ENCODE measurements at regions not wholly inside any gene's neighbourhood (a gene's known extent, or its start where the extent isn't known, plus 50 kb on each side); places are given as distances from the start of the nearest gene placed in this dataset.

- TF ChIP-seq SIN3A (IDR thresholded peaks at IDR 0.05; ENCODE audit: low read depth) = no peak
- no peak for TF ChIP-seq MAX (IDR thresholded peaks at IDR 0.05)
- no peak for TF ChIP-seq POLR2A (IDR thresholded peaks at IDR 0.05; ENCODE audit: borderline replicate concordance, extremely low read depth, insufficient read depth, insufficient read length)
- no peak for TF ChIP-seq EZH2 (IDR thresholded peaks at IDR 0.05)
- no peak for TF ChIP-seq CTCF (IDR thresholded peaks at IDR 0.05 in 2 of 3, conservative IDR thresholded peaks at IDR 0.05 in 1 of 3; ENCODE audit: borderline replicate concordance in 1 of 3, insufficient read depth in 1 of 3, low read depth in 2 of 3, low read length in 2 of 3)
- no peak for TF ChIP-seq SRF (IDR thresholded peaks at IDR 0.05; ENCODE audit: low read depth)
These were observed 100.5 kb upstream of the COL11A1 start (continued) for GRCh38 chr1:103208844-103209243.

- H3K27me3 ChIP-seq (ENCODE audit: insufficient read depth, low read length) = no peaks in the 10 kb centered on the region
- CTCF ChIA-PET = no interaction called here
- no peak overlapping the region for H3K4me2 ChIP-seq (ENCODE audit: low read length)
- POLR2A ChIA-PET = no interaction called here
- intact Hi-C loops (cut with micrococcal nuclease) = no loop called here
- RAD21 ChIA-PET (ENCODE audit: low non-redundant PET in 1 of 2, low total read pairs in 2 of 2, uncharacterized antibody in 2 of 2, unreplicated experiment in 2 of 2) = no interaction called here
- DNase-seq (ENCODE audit: low read depth, low spot score) (no peak), ATAC-seq (no peak)
- no peaks in the 10 kb centered on the region for H3K36me3 ChIP-seq (ENCODE audit: control insufficient read depth in 1 of 2, insufficient read depth in 2 of 2, low read length in 2 of 2)
- no peak overlapping the region for H2AFZ ChIP-seq (ENCODE audit: low read depth, low read length, poor library complexity, severe bottlenecking)
- H3K9me2 ChIP-seq (ENCODE audit: insufficient read depth) = no peaks in the 10 kb centered on the region
- H3K4me1 ChIP-seq (ENCODE audit: control insufficient read depth in 1 of 2, insufficient read depth in 2 of 2, low read length in 2 of 2) = no peaks in the 10 kb centered on the region
- no peak overlapping the region for H3K27ac ChIP-seq (ENCODE audit: low read depth, low read length)
- BruUV-seq (replicated peaks) = no TSS peak
- no peak overlapping the region for H3K9ac ChIP-seq (ENCODE audit: low read length)
- H3K79me2 ChIP-seq (ENCODE audit: insufficient read depth, low read length) = no peaks in the 10 kb centered on the region
- no peak overlapping the region for H3K4me3 ChIP-seq (replicated peaks in 1 of 2; ENCODE audit: low read depth in 1 of 2, low read length in 2 of 2)
- H3K9me3 ChIP-seq (ENCODE audit: control insufficient read depth in 1 of 2, insufficient read depth in 1 of 2, low read depth in 1 of 2, low read length in 2 of 2) = no peaks in the 10 kb centered on the region
- H4K20me1 ChIP-seq (ENCODE audit: insufficient read depth) = no peaks in the 10 kb centered on the region
- TF ChIP-seq ZFX (IDR thresholded peaks at IDR 0.05) (no peak), ELF1 (IDR thresholded peaks at IDR 0.05; ENCODE audit: borderline replicate concordance, low read depth) (no peak), POLR2A (IDR thresholded peaks at IDR 0.05; ENCODE audit: borderline replicate concordance, extremely low read depth, insufficient read depth, insufficient read length) (no peak), SP1 (IDR thresholded peaks at IDR 0.05; ENCODE audit: low read depth) (no peak), TCF7L2 (IDR thresholded peaks at IDR 0.05; ENCODE audit: borderline replicate concordance, extremely low read depth, insufficient read depth, insufficient read length) (no peak), POLR2AphosphoS5 (IDR thresholded peaks at IDR 0.05; ENCODE audit: low read depth, low read length) (no peak), CBX3 (IDR thresholded peaks at IDR 0.05; ENCODE audit: low read depth) (no peak), YY1 (IDR thresholded peaks at IDR 0.05; ENCODE audit: extremely low read depth, insufficient replicate concordance, low read depth, low read length) (no peak), ZNF274 (IDR thresholded peaks at IDR 0.05; ENCODE audit: low read depth, low read length) (no peak), CTCF (IDR thresholded peaks at IDR 0.05 in 2 of 3, conservative IDR thresholded peaks at IDR 0.05 in 1 of 3; ENCODE audit: borderline replicate concordance in 1 of 3, insufficient read depth in 1 of 3, low read depth in 2 of 3, low read length in 2 of 3) (no peak), EZH2 (IDR thresholded peaks at IDR 0.05) (no peak), REST (IDR thresholded peaks at IDR 0.05; ENCODE audit: low read depth) (no peak), ATF3 (IDR thresholded peaks at IDR 0.05) (no peak), FOSL1 (IDR thresholded peaks at IDR 0.05; ENCODE audit: low read depth) (no peak), EZH2phosphoT487 (IDR thresholded peaks at IDR 0.05; ENCODE audit: borderline replicate concordance) (no peak), SRF (IDR thresholded peaks at IDR 0.05; ENCODE audit: low read depth) (no peak)
These were observed 90.7 kb upstream of the COL11A1 start for GRCh38 chr1:103199001-103199400.

Measured in HCT116 (cell line).